PFSK-1 (cell line): ENCODE measurements at regions not wholly inside any gene's neighbourhood (a gene's known extent, or its start where the extent isn't known, plus 50 kb on each side); places are given as distances from the start of the nearest gene placed in this dataset.

Source experiments
- FOXP2 ChIP-seq: optimal IDR thresholded peaks from 2 replicates; pipeline ENCODE3; 2011; ENCODE audit warnings: borderline replicate concordance, control low read depth, inconsistent platforms; ENCODE audit not compliant: insufficient read depth; ENCODE audit errors: extremely low read length, extremely low read depth
- POLR2AphosphoS5 ChIP-seq: IDR thresholded peaks from 2 replicates; pipeline ENCODE4 v1.6.1; 2012; ENCODE audit warnings: low read depth, mild to moderate bottlenecking, control low read depth, low read length, moderate library complexity
- SIN3A ChIP-seq: IDR thresholded peaks from 2 replicates; pipeline ENCODE4 v1.6.1; 2012; ENCODE audit warnings: mild to moderate bottlenecking, low read length, moderate library complexity, borderline replicate concordance; ENCODE audit not compliant: insufficient read depth
- TAF1 ChIP-seq: IDR thresholded peaks from 2 replicates; pipeline ENCODE4 v1.6.1; 2012; ENCODE audit warnings: low read length, control low read depth, borderline replicate concordance; ENCODE audit not compliant: insufficient read depth
- TF ChIP-seq, protein P1 (sequence below), 2 experiments: IDR thresholded peaks; 2 replicates each; pipeline versions ENCODE4 v1.6.1 to v1.8.0; 2011 to 2012; ENCODE audit warnings: low read depth in 2 of 2, low read length in 2 of 2, control low read depth in 1 of 2, inconsistent platforms in 1 of 2, mild to moderate bottlenecking in 1 of 2, moderate library complexity in 1 of 2; ENCODE audit not compliant: insufficient read depth in 1 of 2

DNA sequence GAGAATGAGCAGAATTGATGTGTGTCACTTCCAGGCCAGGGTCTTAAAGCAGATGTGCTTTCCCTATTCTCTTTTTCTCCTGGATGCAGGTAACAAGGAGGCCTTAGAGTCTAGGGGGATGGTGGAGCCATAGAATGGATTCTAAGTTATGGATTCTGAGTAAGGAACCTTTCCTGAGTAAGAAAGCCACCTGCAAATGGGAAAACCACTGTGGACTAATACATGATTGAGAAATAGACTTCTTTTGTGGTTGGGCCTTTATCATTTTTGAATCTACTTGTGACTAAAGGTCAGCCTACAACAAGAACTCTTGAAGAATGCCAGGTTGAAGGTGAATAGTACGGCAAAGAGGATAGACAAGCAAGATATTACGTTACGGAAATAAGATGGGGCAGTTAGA is 116.1 kb downstream of the CDC7 start:
- TF ChIP-seq POLR2AphosphoS5 (no peak), SIN3A (no peak), TAF1 (no peak), FOXP2 (no peak)
- TF ChIP-seq, protein P1, sequence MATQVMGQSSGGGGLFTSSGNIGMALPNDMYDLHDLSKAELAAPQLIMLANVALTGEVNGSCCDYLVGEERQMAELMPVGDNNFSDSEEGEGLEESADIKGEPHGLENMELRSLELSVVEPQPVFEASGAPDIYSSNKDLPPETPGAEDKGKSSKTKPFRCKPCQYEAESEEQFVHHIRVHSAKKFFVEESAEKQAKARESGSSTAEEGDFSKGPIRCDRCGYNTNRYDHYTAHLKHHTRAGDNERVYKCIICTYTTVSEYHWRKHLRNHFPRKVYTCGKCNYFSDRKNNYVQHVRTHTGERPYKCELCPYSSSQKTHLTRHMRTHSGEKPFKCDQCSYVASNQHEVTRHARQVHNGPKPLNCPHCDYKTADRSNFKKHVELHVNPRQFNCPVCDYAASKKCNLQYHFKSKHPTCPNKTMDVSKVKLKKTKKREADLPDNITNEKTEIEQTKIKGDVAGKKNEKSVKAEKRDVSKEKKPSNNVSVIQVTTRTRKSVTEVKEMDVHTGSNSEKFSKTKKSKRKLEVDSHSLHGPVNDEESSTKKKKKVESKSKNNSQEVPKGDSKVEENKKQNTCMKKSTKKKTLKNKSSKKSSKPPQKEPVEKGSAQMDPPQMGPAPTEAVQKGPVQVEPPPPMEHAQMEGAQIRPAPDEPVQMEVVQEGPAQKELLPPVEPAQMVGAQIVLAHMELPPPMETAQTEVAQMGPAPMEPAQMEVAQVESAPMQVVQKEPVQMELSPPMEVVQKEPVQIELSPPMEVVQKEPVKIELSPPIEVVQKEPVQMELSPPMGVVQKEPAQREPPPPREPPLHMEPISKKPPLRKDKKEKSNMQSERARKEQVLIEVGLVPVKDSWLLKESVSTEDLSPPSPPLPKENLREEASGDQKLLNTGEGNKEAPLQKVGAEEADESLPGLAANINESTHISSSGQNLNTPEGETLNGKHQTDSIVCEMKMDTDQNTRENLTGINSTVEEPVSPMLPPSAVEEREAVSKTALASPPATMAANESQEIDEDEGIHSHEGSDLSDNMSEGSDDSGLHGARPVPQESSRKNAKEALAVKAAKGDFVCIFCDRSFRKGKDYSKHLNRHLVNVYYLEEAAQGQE (IDR thresholded peaks at IDR 0.05; ENCODE audit: insufficient read depth in 1 of 2, low read depth in 2 of 2, low read length in 2 of 2): no peak
